RWPE1 (cell line): ENCODE measurements at regions not wholly inside any gene's neighbourhood (a gene's known extent, or its start where the extent isn't known, plus 50 kb on each side); places are given as distances from the start of the nearest gene placed in this dataset.

Experiments
- CTCF ChIA-PET: fragments of 350-600 bp; sonication (Branson Sonifier 250); formaldehyde crosslinking; extraction: SDS; loops from one replicate; lab custom pipeline; 2021; lab: Yijun Ruan, JAX
- POLR2A ChIA-PET: fragments of 400-600 bp; formaldehyde crosslinking; extraction: SDS; loops from one replicate; lab custom pipeline; 2020; ENCODE audit warnings: antibody characterized with exemption; ENCODE audit not compliant: low non-redundant PET; lab: Yijun Ruan, JAX
- DNase-seq: peaks from one replicate; pipeline ENCODE4 v3.0.0; 2012; ENCODE audit warnings: low spot score
- H3K27ac ChIP-seq: fragments of 450-650 bp; 2 replicates; pipeline ENCODE4 v1.5.1; 2017
- TF ChIP-seq, protein P1 (sequence below): fragments of 450-650 bp; conservative IDR thresholded peaks from 2 replicates; pipeline ENCODE4 v1.5.1; 2017; ENCODE audit warnings: low read depth, mild to moderate bottlenecking

- ChIA-PET POLR2A (interaction anchor here (0.6 kb wide), 1 partner anchor 36 kb away, joined by 10 read pairs; no protein-coding TSS in a partner anchor), CTCF (no interaction called here)
- DNase-seq, result no peak
- TF ChIP-seq, protein P1, sequence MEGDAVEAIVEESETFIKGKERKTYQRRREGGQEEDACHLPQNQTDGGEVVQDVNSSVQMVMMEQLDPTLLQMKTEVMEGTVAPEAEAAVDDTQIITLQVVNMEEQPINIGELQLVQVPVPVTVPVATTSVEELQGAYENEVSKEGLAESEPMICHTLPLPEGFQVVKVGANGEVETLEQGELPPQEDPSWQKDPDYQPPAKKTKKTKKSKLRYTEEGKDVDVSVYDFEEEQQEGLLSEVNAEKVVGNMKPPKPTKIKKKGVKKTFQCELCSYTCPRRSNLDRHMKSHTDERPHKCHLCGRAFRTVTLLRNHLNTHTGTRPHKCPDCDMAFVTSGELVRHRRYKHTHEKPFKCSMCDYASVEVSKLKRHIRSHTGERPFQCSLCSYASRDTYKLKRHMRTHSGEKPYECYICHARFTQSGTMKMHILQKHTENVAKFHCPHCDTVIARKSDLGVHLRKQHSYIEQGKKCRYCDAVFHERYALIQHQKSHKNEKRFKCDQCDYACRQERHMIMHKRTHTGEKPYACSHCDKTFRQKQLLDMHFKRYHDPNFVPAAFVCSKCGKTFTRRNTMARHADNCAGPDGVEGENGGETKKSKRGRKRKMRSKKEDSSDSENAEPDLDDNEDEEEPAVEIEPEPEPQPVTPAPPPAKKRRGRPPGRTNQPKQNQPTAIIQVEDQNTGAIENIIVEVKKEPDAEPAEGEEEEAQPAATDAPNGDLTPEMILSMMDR, result no peak
- no peak overlapping the region for H3K27ac ChIP-seq
Observed at GRCh38 chr2:59998324-59998723, 555.1 kb downstream of the BCL11A start.

GRCh38 chr2:59997371-59997770 lies 556.1 kb downstream of the BCL11A start:
- no peak for DNase-seq
- TF ChIP-seq, protein P1, result no peak
- CTCF ChIA-PET, result no interaction called here
- H3K27ac ChIP-seq, result no peak overlapping the region
- POLR2A ChIA-PET, result no interaction called here

GRCh38 chr2:59996855-59997254 lies 556.6 kb downstream of the BCL11A start:
- ChIA-PET POLR2A (no interaction called here), CTCF (no interaction called here)
- no peak for DNase-seq
- TF ChIP-seq, protein P1, result no peak
- H3K27ac ChIP-seq, result no peak overlapping the region

DNA sequence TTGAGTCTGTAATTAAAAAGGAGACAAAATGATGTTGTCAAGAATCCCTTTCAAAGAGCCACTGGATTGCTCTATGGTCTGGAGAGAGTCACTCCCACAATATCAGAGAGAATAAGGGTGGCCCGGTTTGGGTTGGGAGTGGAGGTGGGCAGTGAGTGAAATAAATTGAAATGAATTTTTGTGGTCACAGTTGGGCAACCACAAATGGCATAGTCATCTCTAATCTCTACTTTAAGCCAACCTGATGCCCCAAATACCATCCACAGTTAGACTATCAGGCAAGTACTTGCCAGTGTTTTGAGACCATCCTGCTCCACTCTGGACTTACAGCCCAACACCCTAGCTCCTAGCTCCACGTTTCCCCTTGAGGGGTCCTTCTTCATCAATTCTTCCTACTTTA lies 559.7 kb downstream of the BCL11A start:
- POLR2A ChIA-PET, result no interaction called here
- DNase-seq, result no peak

GRCh38 chr2:59988341-59988740 lies 565.1 kb downstream of the BCL11A start:
- ChIA-PET CTCF (no interaction called here), POLR2A (interaction anchor here (0.5 kb wide), 1 partner anchor 562 kb away, joined by 9 read pairs; no protein-coding TSS in a partner anchor)
- TF ChIP-seq, protein P1, result no peak

More for the DNA sequence above, 559.7 kb downstream of the BCL11A start:
- CTCF ChIA-PET, result no interaction called here
- H3K27ac ChIP-seq, result no peak overlapping the region
- TF ChIP-seq, protein P1, result no peak

GRCh38 chr2:59986511-59986910 lies 566.9 kb downstream of the BCL11A start:
- TF ChIP-seq, protein P1, result no peak
- no peak for DNase-seq
- POLR2A ChIA-PET, result no interaction called here
- H3K27ac ChIP-seq, result no peak overlapping the region
- CTCF ChIA-PET, result no interaction called here

More at GRCh38 chr2:59988341-59988740, 565.1 kb downstream of the BCL11A start:
- no peak overlapping the region for H3K27ac ChIP-seq
- DNase-seq, result no peak
